Left ventricle myocardium inferior (tissue), 1 donor: ENCODE measurements at regions not wholly inside any gene's neighbourhood (a gene's known extent, or its start where the extent isn't known, plus 50 kb on each side); places are given as distances from the start of the nearest gene placed in this dataset.

Source experiments
- DNase-seq: peaks from one replicate; pipeline ENCODE4 v3.0.0-alpha.2; 2020
- H3K27ac ChIP-seq: fragments of 200-600 bp; replicated peaks from 2 replicates; pipeline ENCODE4 v1.8.0; 2021
- H3K27me3 ChIP-seq: fragments of 200-600 bp; 2 replicates; pipeline ENCODE4 v1.8.0; 2021; ENCODE audit warnings: low read depth
- H3K36me3 ChIP-seq: fragments of 200-600 bp; 2 replicates; pipeline ENCODE4 v1.8.0; 2021
- H3K4me1 ChIP-seq: fragments of 200-600 bp; 2 replicates; pipeline ENCODE4 v1.8.0; 2021
- H3K4me3 ChIP-seq: fragments of 200-600 bp; 2 replicates; pipeline ENCODE4 v1.8.0; 2021; ENCODE audit warnings: mild to moderate bottlenecking, moderate library complexity
- H3K9me3 ChIP-seq: fragments of 200-600 bp; replicated peaks from 2 replicates; pipeline ENCODE4 v1.8.0; 2021
- intact Hi-C: fragments of 100-400 bp; cut with micrococcal nuclease; formaldehyde crosslinking; loops from one replicate; pipeline ENCODE4 v1.11.0; 2022
- TF ChIP-seq, protein P1 (sequence below): fragments of 200-600 bp; IDR thresholded peaks from 2 replicates; pipeline ENCODE4 v1.8.0; 2021; ENCODE audit warnings: antibody characterized with exemption, mild to moderate bottlenecking, borderline replicate concordance
- donor health status: DM: no; HTN: yes; CAD: no; lungs with severe emphysema.

GRCh38 chr1:38778051-38778450 is 81.5 kb downstream of the RRAGC start:
- TF ChIP-seq, protein P1, sequence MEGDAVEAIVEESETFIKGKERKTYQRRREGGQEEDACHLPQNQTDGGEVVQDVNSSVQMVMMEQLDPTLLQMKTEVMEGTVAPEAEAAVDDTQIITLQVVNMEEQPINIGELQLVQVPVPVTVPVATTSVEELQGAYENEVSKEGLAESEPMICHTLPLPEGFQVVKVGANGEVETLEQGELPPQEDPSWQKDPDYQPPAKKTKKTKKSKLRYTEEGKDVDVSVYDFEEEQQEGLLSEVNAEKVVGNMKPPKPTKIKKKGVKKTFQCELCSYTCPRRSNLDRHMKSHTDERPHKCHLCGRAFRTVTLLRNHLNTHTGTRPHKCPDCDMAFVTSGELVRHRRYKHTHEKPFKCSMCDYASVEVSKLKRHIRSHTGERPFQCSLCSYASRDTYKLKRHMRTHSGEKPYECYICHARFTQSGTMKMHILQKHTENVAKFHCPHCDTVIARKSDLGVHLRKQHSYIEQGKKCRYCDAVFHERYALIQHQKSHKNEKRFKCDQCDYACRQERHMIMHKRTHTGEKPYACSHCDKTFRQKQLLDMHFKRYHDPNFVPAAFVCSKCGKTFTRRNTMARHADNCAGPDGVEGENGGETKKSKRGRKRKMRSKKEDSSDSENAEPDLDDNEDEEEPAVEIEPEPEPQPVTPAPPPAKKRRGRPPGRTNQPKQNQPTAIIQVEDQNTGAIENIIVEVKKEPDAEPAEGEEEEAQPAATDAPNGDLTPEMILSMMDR, result no peak
- H3K36me3 ChIP-seq, result no peaks in the 10 kb centered on the region
- no peaks in the 10 kb centered on the region for H3K9me3 ChIP-seq
- no peak overlapping the region for H3K4me3 ChIP-seq
- no peaks in the 10 kb centered on the region for H3K4me1 ChIP-seq
- DNase-seq, result no peak
- intact Hi-C loops, result no loop called here
- H3K27ac ChIP-seq, result no peak overlapping the region
- peaks cover 81% of the 10 kb centered on the region for H3K27me3 ChIP-seq

GRCh38 chr1:38777464-38777957 is 82.1 kb downstream of the RRAGC start:
- peaks cover 78% of the 10 kb centered on the region for H3K27me3 ChIP-seq
- no peak for DNase-seq
- TF ChIP-seq, protein P1, result no peak
- H3K4me1 ChIP-seq, result no peaks in the 10 kb centered on the region
- no peaks in the 10 kb centered on the region for H3K36me3 ChIP-seq
- intact Hi-C loops, result no loop called here
- H3K9me3 ChIP-seq, result no peaks in the 10 kb centered on the region
- H3K4me3 ChIP-seq, result no peak overlapping the region
- no peak overlapping the region for H3K27ac ChIP-seq

GRCh38 chr1:38776466-38777065 is 83.0 kb downstream of the RRAGC start:
- H3K27ac ChIP-seq, result no peak overlapping the region
- H3K36me3 ChIP-seq, result no peaks in the 10 kb centered on the region
- no peaks in the 10 kb centered on the region for H3K9me3 ChIP-seq
- TF ChIP-seq, protein P1, result no peak
- H3K4me1 ChIP-seq, result no peaks in the 10 kb centered on the region
- no peak overlapping the region for H3K4me3 ChIP-seq
- intact Hi-C loops, result no loop called here
- no peak for DNase-seq
- peaks cover 73% of the 10 kb centered on the region for H3K27me3 ChIP-seq

GRCh38 chr1:38775175-38775845 is 84.3 kb downstream of the RRAGC start:
- Histone ChIP-seq H3K9me3 (no peaks in the 10 kb centered on the region), H3K4me3 (no peak overlapping the region), H3K36me3 (no peaks in the 10 kb centered on the region), H3K27ac (no peak overlapping the region), H3K4me1 (no peaks in the 10 kb centered on the region), H3K27me3 (peaks cover 61% of the 10 kb centered on the region)
- TF ChIP-seq, protein P1, result no peak
- no peak for DNase-seq
- intact Hi-C loops, result no loop called here

- Histone ChIP-seq H3K4me1 (no peaks in the 10 kb centered on the region), H3K9me3 (no peaks in the 10 kb centered on the region), H3K27ac (no peak overlapping the region), H3K4me3 (no peak overlapping the region), H3K36me3 (no peaks in the 10 kb centered on the region), H3K27me3 (peaks cover 43% of the 10 kb centered on the region)
- no peak for DNase-seq
- intact Hi-C loops, result no loop called here
- TF ChIP-seq, protein P1, result no peak
These were observed 86.1 kb downstream of the RRAGC start for GRCh38 chr1:38773483-38773882.
